SIG-M5 treated with dmso at 0.1 percent for 504 hours (cell line): ENCODE measurements at regions not wholly inside any gene's neighbourhood (a gene's known extent, or its start where the extent isn't known, plus 50 kb on each side); places are given as distances from the start of the nearest gene placed in this dataset.
"Not testable (repeated sequence)": the region's sequence is repeated elsewhere in the genome, so short reads cannot be mapped to it uniquely, and the experiment has no call there.

Experiments
- DNase-seq: peaks from one replicate; lab custom pipeline; 2025; ENCODE audit not compliant: unreplicated experiment; lab: John Stamatoyannopoulos, UW

DNA sequence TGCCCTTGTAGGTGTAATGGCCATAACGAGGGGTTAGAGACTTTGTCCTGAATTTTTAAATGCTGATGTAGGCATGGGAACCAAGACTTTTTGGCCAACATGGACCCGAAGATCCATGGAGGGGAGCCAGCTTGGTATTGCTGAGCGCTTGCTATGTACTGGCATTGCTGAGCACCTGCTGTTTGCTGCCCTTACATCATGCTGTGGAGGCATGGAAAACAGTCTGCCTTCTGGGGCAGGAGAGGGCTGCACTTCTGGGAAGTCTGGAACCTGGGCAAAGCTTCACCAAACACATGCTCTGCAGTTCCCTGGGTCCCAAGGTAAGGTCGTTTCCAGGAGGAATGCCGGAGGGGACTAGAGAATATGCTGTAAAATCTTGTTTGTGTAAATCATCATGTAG is 86.3 kb upstream of the CNIH3 start:
- no peak for DNase-seq

DNA sequence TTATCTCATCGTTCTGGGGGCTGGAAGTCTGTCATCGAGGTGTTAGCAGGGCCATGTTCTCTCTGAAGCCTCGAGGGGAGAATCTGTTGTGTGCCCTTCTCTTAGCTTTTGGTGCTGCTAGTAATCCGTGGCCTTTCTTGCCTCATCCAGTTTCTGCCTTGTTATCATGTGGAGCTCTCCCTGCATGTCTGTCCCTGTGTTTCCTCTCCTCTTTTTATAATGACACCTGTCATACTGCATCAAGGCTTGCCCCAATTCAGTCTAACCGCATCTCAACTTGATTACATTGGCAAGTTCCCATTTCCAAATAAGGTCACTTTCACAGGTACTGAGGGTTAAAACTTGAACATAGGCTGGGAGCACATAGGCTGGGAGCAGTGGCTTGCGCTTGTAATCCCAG is 82.6 kb upstream of the CNIH3 start:
- DNase-seq: no peak

DNA sequence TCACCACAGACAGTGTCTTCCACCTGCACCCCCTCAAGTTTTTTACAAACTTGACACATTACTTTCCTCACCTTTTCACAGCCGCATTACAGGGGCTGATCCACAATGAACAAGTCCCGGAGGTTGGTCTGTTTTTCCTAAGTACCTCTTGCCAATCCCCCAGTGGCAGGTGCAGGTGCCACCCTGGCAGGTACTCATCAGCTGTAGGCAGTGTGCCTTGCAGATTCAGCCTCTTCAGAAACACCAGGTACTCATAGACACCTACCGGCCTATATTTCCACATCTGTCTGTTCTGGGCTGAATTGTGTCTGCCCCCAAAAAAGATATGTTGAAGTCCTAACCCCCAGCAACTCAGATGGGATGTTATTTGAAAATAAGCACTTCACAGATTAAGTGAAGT is 81.4 kb upstream of the CNIH3 start:
- no peak for DNase-seq

DNA sequence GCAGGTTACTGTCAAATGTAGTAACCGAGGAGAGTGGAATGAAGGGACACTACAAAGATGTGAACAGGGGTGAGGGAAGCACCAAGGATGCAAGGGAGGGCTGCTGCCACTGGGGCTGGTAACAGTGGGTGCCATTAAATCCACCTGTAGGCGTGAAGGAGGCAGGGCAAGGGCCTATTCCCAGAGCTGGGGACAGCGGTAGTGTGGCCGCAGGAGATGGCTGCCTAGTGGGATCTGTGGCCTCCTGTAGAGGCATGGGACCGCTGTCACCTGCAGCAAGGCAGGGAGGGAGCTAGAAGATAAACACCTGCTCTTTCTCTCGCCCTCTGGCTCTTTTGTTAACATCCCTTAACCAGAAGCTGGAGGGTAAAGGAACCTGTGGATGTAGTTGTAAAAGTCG is 80.5 kb upstream of the CNIH3 start:
- DNase-seq: no peak

DNA sequence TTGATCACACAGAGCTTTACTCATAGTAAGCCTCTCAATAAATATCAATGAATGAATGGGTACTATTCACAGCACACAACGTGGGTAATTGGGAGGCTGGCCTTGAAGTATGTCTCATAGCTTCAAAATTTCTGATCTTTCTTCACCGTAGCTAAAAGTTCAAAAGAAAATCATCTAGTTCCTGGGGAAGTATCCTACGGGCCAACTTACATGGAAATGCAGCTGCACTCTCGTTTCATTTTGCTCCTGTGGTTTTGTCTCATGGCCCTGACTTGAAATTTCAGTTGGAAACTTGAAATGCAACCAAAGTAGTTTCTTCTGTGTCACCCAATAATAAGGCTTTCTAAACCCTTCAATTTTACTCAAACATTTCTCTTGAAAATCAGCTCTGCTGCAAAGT is 76.1 kb upstream of the CNIH3 start:
- DNase-seq: peak; percentile 21

DNA sequence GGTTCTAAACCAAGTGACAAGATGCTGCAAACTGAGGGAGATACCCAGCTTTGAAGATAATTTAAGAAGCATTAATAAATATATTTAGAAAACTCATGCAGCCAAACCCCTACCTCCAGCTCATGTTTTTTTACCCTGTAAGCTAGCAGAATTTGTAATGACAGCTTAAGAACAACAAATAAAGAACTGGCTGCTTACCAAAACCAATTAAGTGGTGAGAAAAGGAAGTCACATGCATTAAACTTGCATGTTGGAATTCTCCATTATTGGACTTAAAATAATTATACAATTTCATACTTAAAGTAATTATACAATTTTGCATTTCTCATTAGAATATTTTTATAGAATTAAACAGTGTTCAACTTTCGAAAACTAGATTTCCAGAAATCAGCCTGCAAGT is 75.6 kb upstream of the CNIH3 start:
- DNase-seq: no peak

DNA sequence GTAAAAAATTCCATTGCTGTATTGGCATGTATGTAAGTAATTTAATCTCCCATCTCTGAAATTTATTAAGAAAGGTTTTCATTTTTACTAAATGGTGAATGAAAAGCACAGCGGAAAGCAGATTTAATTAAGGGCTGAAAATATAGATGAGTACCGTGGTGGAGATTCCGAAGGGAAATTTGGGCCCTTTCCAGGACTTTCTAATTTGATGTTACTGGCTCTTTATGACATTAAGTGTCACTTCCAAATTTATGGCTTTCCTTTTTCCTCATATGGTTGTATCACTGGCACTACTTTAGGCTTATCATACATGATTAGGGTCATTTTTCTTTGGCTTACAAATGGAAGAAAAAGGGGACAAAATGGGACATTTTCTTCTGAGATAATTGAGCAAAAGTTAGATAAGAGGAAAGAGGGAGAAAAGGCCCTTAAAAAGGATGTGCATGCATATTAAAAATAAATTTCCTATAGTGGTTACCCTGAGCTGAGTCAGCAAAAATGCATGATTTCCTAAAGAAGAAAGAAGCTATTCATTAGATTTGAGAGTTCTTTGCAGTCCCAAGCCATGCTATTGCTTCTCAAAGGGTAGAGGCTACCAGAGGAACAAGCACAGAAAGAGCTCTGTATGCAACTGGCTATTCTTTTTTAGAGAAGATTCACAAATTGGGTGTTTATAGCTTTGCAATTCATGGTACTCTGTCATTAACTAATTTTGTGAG is 74.9 kb upstream of the CNIH3 start:
- no peak for DNase-seq

DNA sequence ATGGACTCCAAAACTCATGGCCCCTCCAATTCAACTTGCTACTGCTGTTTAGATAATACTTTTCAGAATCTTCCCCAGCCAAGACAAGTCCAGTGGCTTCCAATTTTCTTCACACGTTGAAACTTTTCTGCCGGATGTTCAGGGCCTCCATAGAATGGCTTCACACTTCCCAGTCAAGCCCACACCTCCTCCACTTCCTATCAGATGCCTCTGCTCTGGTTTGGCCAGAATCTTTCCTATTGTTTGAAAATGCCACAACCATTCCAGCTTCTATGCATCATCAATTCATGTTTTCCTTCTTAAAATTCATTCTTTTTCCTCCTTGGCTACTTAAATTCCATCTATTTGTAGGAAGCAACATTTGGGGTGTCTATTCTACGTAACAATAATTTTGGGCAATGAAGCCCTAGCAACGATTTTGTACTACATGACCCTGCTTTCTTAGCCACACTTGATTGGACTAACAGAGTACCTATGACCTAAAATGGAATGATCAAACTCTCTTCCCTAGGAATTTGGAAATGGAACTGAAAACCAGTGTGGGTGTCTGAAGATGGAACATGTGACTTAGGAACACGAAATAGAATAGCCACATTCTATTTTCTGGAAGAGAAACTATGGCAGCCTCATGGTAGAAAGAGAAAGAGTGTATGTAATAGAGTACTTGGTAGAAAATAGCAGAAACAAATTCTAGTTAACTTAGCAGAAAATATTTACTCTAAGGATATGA is 74.1 kb upstream of the CNIH3 start:
- no peak for DNase-seq

DNA sequence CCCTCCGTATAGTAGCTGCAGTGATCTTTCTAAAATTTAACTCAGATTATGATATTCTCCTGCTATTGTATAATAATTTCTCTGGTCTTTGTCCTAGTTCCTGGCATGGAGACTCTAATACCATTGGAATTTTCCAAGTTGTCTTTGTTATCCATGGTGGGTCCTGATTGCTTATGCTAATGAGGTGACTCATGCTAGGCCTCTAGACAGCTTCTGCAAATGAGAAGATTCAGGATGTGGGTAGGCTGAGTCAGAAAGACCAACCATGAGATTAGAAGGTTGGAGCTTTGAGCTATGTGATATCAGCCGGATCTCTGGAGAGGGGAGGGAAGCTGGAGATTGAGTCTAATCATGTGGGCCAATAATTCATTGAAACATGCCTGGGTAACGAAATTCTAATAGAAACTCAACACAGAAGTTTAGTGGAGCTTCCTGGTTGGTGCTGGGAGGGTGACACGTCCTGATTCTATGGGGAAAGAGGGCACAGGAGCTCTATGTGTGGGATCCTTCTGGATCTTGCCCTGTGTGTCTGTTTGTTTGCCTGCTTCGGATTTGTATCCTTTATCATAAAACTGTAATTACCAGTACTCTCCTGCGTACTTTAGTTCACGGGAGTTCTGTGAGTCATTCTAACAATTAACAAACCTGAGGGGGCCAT is 73.2 kb upstream of the CNIH3 start:
- peak; percentile 89 for DNase-seq

DNA sequence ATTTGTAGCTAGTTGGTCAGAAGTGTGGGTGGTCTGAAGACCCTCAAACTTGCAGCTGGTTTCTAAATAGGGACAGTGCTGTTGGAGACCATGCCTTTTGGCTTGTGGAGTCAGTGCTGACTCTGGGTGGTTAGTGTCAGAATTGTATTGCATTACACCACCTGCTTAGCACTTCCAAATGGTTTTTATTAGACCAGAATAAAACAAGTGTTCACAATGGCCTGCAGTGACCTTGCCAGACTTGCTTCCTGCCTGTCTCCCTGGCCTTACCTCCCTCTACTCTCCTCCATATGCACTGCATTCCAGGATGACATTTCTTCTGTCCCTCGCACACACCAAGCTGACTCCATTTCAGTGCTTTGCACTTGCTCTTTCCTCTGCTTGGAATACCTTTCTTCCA is 72.7 kb upstream of the CNIH3 start:
- no peak for DNase-seq

DNA sequence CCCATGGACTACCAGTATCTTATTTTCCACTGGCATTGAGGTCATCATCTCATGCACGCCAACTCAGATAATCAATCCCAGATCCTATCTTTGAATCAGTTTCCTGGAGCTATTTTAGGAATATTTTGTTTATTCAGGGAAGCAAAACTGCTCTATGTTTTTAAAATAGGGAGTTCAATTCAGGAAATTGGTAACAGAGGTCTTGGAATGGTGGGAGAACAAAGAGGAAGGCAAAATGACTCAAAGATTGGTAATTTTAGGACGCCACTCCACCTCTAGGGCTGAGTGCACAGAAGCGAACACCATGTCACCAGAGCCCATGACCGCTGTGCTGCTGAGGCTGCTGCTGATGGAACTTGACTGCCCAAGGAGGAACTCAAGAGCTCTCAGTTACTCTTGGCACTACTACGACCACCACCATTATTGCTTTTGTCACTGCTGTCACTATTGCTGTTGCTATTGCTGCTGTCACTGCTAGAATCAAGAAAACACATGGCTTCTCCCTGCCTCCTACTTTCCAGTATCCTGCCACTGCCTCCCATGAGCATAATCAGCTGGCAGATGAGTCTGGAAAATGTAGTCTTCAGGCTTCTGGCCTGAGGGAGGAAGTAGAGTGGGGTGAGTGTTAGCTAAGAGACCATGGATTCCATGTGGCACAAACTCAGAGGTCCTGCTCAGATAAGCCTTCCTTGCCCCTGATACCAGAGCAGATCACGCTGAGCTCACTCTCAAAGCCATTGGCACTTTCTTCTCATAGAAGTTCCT is 71.6 kb upstream of the CNIH3 start:
- no peak for DNase-seq

DNA sequence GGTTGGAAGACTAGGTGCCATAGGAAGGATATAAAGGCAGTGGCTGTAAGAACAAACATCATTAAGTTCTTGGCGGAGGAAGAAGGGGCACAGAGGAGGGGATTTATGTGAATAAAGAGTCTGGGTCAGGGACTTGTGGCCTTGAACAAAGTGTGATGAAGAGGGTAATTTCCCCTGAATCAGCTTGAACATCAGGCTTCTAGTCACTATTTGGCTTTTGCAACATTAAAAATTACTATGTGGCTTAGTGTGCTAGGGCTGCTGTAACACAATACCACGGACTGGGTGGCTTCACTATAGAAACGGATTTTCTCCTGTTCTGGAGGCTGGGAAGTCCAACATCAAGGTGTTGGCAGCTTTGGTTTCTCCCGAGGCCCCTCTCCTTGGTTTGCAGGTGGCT is 70.5 kb upstream of the CNIH3 start:
- DNase-seq: no peak

DNA sequence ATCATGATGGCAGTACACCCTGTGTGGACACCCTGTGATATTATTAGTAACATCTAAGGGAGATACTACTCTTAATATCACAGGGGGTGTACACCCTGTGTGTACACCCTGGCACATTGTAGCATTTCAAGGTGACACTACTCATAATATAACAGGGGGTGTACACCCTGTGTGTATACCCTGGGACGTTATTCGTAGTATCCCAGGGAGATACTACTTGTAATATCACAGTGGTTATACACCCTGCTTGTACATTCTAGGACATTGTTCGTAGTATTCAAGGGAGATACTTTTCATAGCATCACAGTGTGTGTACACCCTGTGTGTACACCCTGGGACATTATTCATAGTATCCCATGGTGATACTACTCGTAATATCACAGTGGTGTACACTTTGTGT is 67.4 kb upstream of the CNIH3 start:
- no peak for DNase-seq

DNA sequence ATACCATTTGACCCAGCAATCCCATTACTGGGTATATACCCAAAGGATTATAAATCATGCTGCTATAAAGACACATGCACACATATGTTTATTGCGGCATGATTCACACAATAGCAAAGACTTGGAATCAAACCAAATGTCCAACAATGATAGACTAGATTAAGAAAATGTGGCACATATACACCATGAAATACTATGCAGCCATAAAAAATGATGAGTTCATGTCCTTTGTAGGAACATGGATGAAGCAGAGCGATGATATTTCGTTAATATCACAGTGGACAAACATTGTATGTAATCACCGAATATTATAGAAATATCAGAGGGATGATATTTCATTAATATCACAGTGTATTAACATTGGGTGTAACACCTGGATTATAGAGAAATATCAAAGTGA is 64.9 kb upstream of the CNIH3 start:
- DNase-seq: not testable (repeated sequence)

DNA sequence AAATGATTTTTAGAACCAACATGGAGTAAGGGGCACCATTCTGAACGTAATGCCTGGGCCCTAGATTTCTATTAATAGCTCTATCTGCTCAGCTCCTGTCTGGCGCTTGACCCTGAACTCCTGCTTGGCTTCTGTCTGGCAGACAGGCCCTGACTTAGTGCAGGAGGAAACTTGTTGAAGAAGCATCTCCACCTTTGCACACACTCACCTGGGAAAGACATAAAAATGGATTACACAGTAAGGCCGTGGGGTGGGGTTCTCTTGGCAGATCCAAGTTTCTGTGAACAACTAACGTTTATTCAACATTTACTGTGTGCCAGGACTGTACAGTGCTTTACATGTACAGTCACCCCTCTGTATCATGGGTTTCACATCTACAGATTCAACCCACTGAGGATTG is 62.1 kb upstream of the CNIH3 start:
- no peak for DNase-seq

DNA sequence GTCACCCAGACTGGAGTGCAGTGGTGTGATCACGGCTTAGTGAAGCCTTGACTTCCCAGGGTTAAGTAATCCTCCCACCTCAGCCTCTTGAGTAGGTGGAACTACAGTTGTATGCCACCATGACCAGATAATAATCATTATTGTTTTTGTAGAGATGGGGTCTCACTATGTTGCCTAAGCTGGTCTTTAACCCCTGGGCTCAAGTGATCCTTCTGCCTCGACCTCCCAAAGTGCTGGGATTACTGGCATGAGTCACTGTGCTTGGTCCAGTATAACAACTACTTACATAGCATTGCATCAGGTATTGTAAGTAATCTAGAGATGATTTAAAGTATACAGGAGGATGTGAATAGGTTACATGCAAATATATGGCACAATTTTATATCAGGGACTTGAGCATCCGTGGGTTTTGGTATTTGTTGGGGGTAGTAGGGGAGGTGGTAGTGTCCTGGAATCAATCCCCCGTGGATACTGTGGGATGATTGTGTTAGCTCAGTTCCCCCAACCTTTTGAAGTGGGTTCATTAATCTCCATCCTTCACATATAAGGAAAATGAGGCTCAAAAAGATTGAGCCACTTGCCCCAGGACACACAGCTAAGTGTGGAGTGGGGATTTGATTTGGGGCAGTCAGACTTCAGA is 61.4 kb upstream of the CNIH3 start:
- DNase-seq: no peak

DNA sequence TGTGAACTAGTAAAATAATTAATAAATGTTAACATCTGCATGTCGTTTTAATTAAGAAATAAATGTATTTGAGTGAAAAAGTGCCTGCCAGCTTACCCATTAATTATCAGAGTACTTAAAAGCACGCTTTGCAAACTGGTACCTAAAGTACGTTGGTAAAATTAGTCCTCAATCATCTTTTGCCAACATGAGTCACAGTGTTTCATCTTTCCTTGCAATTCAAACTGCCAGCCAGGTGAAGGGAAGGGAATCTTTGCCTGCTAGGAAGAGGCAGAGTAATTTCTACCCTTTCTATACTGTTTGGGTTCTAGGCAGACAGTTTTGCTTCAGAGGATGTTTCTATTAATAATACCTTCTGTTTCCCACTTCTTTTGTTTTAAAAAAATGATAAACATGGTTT is 57.2 kb upstream of the CNIH3 start:
- no peak for DNase-seq

DNA sequence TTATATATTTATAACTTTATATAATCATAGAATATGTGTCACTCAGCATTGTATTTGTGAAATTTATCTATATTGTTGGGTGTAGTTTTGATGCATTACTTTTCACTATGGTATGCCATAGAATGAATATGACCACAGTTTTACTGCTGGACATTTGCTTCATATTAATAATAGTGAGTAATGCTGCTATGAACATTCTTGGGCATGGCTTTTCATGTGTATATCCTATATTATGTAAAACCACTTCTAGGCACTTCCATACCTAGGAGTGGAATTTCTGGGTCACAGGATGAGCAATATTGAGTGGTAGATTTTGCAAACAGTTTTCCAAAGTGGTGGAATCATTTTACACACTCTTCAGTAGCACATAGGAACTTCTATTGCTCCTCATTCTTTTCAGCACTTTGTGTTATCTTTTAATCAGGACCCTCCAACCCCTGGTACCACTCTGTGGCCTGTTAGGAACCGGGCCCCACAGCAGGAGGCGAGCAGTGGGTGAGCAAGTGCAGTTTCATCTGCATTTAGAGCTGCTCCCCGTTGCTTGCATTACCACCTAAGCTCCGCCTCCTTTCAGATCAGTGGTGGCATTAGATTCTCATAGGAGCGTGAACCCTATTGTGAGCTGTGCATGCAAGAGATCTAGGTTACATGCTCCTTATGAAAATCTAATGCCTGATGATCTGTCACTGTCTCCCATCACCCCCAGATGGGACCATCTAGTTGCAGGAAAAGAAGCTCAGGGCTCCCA is 56.0 kb upstream of the CNIH3 start:
- no peak for DNase-seq

DNA sequence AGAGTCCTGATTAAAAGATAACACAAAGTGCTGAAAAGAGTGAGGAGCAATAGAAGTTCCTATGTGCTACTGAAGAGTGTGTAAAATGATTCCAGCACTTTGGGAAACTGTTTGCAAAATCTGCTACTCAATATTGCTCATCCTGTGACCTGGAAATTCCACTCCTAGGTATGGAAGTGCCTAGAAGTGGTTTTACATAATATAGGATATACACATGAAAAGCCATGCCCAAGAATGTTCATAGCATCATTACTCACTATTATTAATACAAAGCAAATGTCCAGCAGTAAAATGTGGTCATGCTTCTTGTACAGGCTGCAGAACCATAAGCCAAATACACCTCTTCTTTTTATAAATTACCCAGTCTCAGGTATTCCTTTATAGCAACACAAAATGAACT is 53.2 kb upstream of the CNIH3 start:
- DNase-seq: not testable (repeated sequence)

DNA sequence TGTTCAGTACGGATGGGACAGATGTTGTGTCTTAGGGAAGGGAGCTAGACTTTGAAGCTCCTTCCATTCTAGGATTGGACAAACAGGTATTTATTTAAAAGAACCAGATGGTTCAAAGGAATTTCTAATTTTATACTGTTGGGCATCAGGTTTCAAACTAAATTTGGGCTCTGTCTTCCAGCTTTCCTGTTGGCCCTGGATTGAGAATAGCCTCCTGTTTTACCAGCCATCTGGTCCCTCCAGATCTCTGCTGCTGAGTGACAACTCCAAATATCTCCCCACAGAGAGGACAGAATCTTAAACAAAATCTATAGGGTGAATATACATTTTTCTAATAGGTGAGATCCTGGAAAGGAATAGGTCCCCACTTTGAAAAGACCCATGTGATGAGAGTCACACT is 52.5 kb upstream of the CNIH3 start:
- DNase-seq: no peak
